Nephron progenitor cell (in vitro differentiated cells): ENCODE measurements at regions not wholly inside any gene's neighbourhood (a gene's known extent, or its start where the extent isn't known, plus 50 kb on each side); places are given as distances from the start of the nearest gene placed in this dataset.
A peak's percentile ranks its signal among the peaks of the same experiment; 100 is the strongest.

Source experiments
- DNase-seq: peaks from one replicate; pipeline ENCODE4 v3.0.0; 2021
- H3K27ac Mint-ChIP-seq: 2 replicates; pipeline ENCODE4 v1.8.0; 2021; ENCODE audit warnings: mild to moderate bottlenecking, moderate library complexity, mixed read lengths
- H3K27me3 Mint-ChIP-seq: 2 replicates; pipeline ENCODE4 v1.8.0; 2021; ENCODE audit warnings: mild to moderate bottlenecking, low read depth, mixed read lengths; ENCODE audit not compliant: poor library complexity
- H3K36me3 Mint-ChIP-seq: 2 replicates; pipeline ENCODE4 v1.8.0; 2021; ENCODE audit warnings: low read depth, mixed read lengths
- H3K4me1 Mint-ChIP-seq: 2 replicates; pipeline ENCODE4 v1.8.0; 2021; ENCODE audit warnings: mixed read lengths
- H3K4me3 Mint-ChIP-seq: 2 replicates; pipeline ENCODE4 v1.8.0; 2021; ENCODE audit warnings: mild to moderate bottlenecking, moderate library complexity, mixed read lengths
- H3K9me3 Mint-ChIP-seq: 2 replicates; pipeline ENCODE4 v1.8.0; 2021; ENCODE audit warnings: mild to moderate bottlenecking, moderate library complexity, mixed read lengths
- TF ChIP-seq, protein P1 (sequence below): fragments of 200-600 bp; sonication (generic); IDR thresholded peaks from 2 replicates; pipeline ENCODE4 v1.5.0; 2021; ENCODE audit warnings: antibody characterized with exemption

DNA sequence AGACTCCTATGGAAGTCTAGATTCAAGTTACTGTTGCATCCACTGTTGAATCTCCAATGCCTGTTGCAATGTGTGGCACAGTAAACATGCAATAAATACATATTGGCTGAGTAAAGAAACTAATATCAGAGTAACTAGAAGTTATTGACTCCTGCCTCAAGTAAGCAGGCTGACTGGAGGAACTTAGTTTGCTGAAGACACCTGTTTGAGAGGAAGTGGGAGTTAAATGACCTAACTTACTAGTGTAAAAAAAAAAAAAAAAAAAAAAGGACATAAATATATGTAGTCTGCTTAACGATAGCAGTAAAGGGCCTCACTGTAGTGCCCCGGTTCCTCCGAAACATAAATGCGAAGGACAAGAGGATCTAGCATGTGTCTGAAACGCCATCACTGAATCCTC, 249.8 kb upstream of the PRDM1 start:
- peaks cover 56% of the 10 kb centered on the region for H3K4me1 Mint-ChIP-seq

DNA sequence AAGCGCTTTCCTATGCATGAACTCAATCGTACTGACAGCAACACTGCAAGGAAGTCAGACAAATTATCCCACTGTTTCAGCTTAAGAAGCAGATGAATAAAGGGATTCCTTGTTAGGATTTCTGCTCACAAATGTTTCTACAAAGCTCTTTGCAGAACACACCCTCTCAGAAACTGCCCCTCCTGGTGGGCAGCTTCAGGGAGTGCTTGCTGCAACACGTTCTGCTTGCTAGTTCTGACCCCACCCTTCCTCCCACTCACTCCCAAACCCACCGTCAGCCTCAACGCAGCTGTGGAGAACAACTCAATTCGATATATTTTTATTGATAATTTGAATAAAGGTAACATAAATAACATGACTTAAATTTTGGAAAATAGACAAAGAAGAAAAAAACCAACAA, 250.8 kb upstream of the PRDM1 start:
- peaks cover 3% of the 10 kb centered on the region for H3K9me3 Mint-ChIP-seq
- TF ChIP-seq, protein P1, sequence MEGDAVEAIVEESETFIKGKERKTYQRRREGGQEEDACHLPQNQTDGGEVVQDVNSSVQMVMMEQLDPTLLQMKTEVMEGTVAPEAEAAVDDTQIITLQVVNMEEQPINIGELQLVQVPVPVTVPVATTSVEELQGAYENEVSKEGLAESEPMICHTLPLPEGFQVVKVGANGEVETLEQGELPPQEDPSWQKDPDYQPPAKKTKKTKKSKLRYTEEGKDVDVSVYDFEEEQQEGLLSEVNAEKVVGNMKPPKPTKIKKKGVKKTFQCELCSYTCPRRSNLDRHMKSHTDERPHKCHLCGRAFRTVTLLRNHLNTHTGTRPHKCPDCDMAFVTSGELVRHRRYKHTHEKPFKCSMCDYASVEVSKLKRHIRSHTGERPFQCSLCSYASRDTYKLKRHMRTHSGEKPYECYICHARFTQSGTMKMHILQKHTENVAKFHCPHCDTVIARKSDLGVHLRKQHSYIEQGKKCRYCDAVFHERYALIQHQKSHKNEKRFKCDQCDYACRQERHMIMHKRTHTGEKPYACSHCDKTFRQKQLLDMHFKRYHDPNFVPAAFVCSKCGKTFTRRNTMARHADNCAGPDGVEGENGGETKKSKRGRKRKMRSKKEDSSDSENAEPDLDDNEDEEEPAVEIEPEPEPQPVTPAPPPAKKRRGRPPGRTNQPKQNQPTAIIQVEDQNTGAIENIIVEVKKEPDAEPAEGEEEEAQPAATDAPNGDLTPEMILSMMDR: peak; percentile 40
- DNase-seq: peak; percentile 39
- no peaks in the 10 kb centered on the region for H3K27me3 Mint-ChIP-seq
- peaks cover 59% of the 10 kb centered on the region for H3K4me1 Mint-ChIP-seq
- no peak overlapping the region for H3K27ac Mint-ChIP-seq
- no peaks in the 10 kb centered on the region for H3K36me3 Mint-ChIP-seq
- H3K4me3 Mint-ChIP-seq: no peak overlapping the region

More for the DNA sequence above, 249.8 kb upstream of the PRDM1 start:
- Mint-ChIP-seq H3K4me3 (no peak overlapping the region), H3K27me3 (no peaks in the 10 kb centered on the region), H3K27ac (peak overlapping the region; percentile 43), H3K36me3 (no peaks in the 10 kb centered on the region), H3K9me3 (peaks cover 3% of the 10 kb centered on the region)
- TF ChIP-seq, protein P1: no peak
- no peak for DNase-seq

DNA sequence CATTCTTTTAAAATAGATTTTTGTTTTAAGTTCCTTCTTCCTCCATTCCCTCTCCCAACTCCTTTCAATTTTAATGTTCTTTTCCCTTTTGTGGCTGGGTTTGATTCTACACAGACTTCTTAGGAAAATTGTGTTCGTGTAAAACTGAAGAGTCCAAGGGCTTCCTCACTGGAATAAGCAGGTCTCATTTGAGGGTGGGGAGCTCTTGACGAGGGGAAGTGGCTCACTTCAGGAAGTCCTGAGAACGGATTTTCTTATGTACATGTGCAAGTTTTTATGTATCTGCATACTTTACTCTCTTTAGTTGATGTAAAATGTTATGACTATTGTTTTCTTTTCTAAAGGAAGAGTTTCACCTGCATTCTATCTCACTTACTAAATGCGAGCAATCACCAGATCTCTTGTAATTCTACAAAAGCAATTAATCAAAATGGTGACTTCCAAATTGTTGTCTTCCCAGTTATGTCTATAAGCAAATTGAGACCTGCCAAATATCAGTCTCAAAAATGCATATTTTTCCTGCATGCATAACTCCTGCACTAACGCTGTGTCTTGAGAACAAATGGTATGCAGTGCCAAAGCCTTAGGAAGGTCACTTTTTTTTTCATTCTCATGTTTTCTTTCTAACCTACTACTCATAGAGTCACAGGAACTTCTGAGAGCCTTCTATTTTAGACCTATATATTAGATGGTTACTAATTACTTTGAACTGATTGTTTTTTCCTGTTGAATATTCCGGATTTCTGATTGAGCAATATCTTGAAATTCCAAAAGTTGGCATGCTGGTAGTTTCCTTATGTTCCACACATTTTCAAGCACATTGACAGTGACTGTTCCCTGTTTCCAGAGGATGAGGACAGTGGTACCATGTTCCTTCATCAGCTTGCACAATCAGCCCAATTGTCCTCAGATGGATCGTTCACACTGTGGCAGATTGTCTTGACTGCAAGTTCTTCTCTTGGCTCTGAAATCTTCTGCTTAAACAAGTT, 251.9 kb upstream of the PRDM1 start:
- Mint-ChIP-seq H3K4me3 (no peak overlapping the region), H3K9me3 (peaks cover 4% of the 10 kb centered on the region), H3K4me1 (peaks cover 59% of the 10 kb centered on the region), H3K36me3 (no peaks in the 10 kb centered on the region), H3K27me3 (no peaks in the 10 kb centered on the region), H3K27ac (no peak overlapping the region)
- TF ChIP-seq, protein P1: no peak
- no peak for DNase-seq

DNA sequence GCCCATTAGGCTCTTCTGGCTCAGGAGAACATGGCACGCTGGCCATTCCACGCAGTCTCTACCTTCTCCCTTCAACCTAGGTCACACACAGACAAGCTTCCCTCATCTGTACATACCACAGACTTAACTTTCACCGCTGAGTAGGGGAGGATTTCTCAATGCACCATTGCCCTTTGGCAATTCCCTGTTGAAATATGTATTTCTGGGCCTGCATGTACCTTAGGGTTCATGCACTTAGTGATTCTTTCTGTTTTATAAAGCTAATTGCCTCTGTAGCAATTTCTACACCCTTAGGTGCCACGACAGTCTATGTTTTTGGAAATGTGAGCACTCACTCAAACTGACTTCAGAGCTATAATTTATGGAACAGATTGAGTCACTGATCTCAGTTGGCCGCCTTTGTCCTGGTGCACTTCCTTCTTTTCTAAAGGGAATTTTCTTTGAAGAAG, 253.8 kb upstream of the PRDM1 start:
- Mint-ChIP-seq H3K4me3 (no peak overlapping the region), H3K27me3 (no peaks in the 10 kb centered on the region), H3K36me3 (peaks cover 2% of the 10 kb centered on the region), H3K9me3 (peaks cover 19% of the 10 kb centered on the region), H3K27ac (peak overlapping the region; percentile 89), H3K4me1 (peaks cover 51% of the 10 kb centered on the region)
- TF ChIP-seq, protein P1: no peak
- no peak for DNase-seq

DNA sequence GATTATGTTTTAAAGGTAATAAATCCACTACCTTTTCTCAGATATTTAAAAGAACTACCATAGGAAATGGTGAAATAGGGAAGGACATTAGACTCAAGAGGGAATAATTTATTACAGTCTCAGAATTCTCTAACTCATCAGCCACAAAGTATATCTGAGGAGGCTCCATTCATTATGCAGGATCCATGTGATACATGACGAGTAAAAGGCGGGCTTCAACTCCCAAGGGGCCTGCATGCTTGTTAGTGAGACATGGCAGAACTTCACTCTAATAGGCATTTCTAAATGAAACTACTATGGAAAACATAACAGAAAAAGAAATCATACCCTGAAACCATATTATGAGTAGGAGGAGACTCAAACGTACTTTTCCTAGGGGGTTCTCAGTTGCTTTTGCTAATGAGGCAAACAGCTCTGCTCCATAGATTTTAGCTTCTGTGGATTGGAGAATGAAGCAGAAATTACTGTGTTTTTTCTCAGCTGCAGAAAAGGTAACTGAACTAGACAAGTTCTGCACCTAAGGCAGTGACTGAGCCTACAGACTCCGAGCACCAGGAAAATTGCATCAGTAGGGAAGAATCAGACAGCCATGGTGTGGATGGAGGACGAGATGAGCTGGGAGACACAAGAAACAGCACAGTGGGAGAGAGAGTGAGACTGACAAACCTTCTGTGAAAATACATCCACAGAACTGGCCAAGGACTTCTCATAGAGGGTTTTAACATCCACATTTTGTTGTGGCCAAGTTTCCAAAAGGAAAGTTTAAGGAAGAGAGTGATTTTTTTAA, 254.6 kb upstream of the PRDM1 start:
- Mint-ChIP-seq H3K9me3 (peaks cover 28% of the 10 kb centered on the region), H3K36me3 (peaks cover 6% of the 10 kb centered on the region), H3K27ac (peak overlapping the region; percentile 52), H3K4me1 (peaks cover 43% of the 10 kb centered on the region), H3K4me3 (no peak overlapping the region), H3K27me3 (no peaks in the 10 kb centered on the region)
- DNase-seq: no peak
- TF ChIP-seq, protein P1: no peak
